DND-41 (cell line): ENCODE measurements at regions not wholly inside any gene's neighbourhood (a gene's known extent, or its start where the extent isn't known, plus 50 kb on each side); places are given as distances from the start of the nearest gene placed in this dataset.

ENCODE experiments used
- ATAC-seq: fragments of 200-7000 bp; cut with Tn5 transposase; 3 replicates; pipeline ENCODE4 v1.9.1; 2021; ENCODE audit warnings: low read depth; ENCODE audit not compliant: insufficient read depth
- DNase-seq: peaks from one replicate; pipeline ENCODE4 v3.0.0-alpha.2; 2020
- H2AFZ ChIP-seq: 2 replicates; pipeline ENCODE4 v1.6.0; 2012; ENCODE audit warnings: low read depth, low read length
- H3K27ac ChIP-seq: 2 replicates; pipeline ENCODE4 v1.5.1; 2012; ENCODE audit warnings: low read length, inconsistent platforms
- H3K27me3 ChIP-seq: fragments of 200-600 bp; sonication (generic); 2 replicates; pipeline ENCODE4 v1.6.0; 2012; ENCODE audit warnings: low read length, mild to moderate bottlenecking, inconsistent platforms; ENCODE audit not compliant: insufficient read depth, poor library complexity
- H3K36me3 ChIP-seq: 2 replicates; pipeline ENCODE4 v1.5.1; 2012; ENCODE audit warnings: low read length, inconsistent platforms; ENCODE audit not compliant: insufficient read depth
- H3K4me1 ChIP-seq: 2 replicates; pipeline ENCODE4 v1.5.1; 2012; ENCODE audit warnings: mild to moderate bottlenecking, low read length; ENCODE audit not compliant: insufficient read depth
- H3K4me2 ChIP-seq: 2 replicates; pipeline ENCODE4 v1.6.0; 2012; ENCODE audit warnings: mild to moderate bottlenecking, moderate library complexity, low read length, inconsistent platforms; ENCODE audit not compliant: insufficient read depth
- H3K4me3 ChIP-seq, 2 experiments: fragments of 200-600 bp in 1 of 2; shearing (Covaris generic) in 1 of 2; 2 replicates each; pipeline ENCODE4 v1.5.1; 2012 to 2016; ENCODE audit warnings: inconsistent platforms in 2 of 2, low read length in 2 of 2, mild to moderate bottlenecking in 2 of 2, low read depth in 1 of 2, moderate library complexity in 1 of 2
- H3K79me2 ChIP-seq: 2 replicates; pipeline ENCODE4 v1.6.0; 2012; ENCODE audit warnings: low read length, inconsistent platforms; ENCODE audit not compliant: insufficient read depth
- H3K9ac ChIP-seq: 2 replicates; pipeline ENCODE4 v1.6.0; 2012; ENCODE audit warnings: low read depth, mild to moderate bottlenecking, inconsistent platforms, low read length, moderate library complexity
- H3K9me3 ChIP-seq: 2 replicates; pipeline ENCODE4 v1.5.1; 2012; ENCODE audit warnings: low read length, moderate library complexity, mild to moderate bottlenecking, inconsistent platforms; ENCODE audit not compliant: insufficient read depth, severe bottlenecking
- H4K20me1 ChIP-seq: 2 replicates; pipeline ENCODE4 v1.6.0; 2012; ENCODE audit warnings: low read length; ENCODE audit not compliant: insufficient read depth
- EZH2 ChIP-seq: IDR thresholded peaks from 3 replicates; pipeline ENCODE4 v1.6.1; 2012; ENCODE audit warnings: borderline replicate concordance, low read depth, mild to moderate bottlenecking, moderate library complexity, low read length, inconsistent platforms; ENCODE audit not compliant: severe bottlenecking
- TF ChIP-seq, protein P1 (sequence below): IDR thresholded peaks from 2 replicates; pipeline ENCODE4 v1.5.1; 2012; ENCODE audit warnings: borderline replicate concordance, low read length, moderate library complexity, mild to moderate bottlenecking; ENCODE audit not compliant: poor library complexity, severe bottlenecking; ENCODE audit errors: extremely low read depth

GRCh38 chr4:144456196-144456595 lies 189.8 kb upstream of the HHIP start:
- H3K4me3 ChIP-seq, result no peak overlapping the region
- no peak overlapping the region for H3K27ac ChIP-seq
- no peak overlapping the region for H3K9ac ChIP-seq
- no peak for TF ChIP-seq EZH2
- TF ChIP-seq, protein P1, sequence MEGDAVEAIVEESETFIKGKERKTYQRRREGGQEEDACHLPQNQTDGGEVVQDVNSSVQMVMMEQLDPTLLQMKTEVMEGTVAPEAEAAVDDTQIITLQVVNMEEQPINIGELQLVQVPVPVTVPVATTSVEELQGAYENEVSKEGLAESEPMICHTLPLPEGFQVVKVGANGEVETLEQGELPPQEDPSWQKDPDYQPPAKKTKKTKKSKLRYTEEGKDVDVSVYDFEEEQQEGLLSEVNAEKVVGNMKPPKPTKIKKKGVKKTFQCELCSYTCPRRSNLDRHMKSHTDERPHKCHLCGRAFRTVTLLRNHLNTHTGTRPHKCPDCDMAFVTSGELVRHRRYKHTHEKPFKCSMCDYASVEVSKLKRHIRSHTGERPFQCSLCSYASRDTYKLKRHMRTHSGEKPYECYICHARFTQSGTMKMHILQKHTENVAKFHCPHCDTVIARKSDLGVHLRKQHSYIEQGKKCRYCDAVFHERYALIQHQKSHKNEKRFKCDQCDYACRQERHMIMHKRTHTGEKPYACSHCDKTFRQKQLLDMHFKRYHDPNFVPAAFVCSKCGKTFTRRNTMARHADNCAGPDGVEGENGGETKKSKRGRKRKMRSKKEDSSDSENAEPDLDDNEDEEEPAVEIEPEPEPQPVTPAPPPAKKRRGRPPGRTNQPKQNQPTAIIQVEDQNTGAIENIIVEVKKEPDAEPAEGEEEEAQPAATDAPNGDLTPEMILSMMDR, result no peak
- H2AFZ ChIP-seq, result no peak overlapping the region
- no peaks in the 10 kb centered on the region for H4K20me1 ChIP-seq
- no peak for ATAC-seq
- no peaks in the 10 kb centered on the region for H3K36me3 ChIP-seq
- no peaks in the 10 kb centered on the region for H3K9me3 ChIP-seq
- no peaks in the 10 kb centered on the region for H3K4me1 ChIP-seq
- no peak for DNase-seq
- H3K27me3 ChIP-seq, result no peaks in the 10 kb centered on the region
- no peak overlapping the region for H3K4me2 ChIP-seq
- no peaks in the 10 kb centered on the region for H3K79me2 ChIP-seq

GRCh38 chr4:144461906-144462305 lies 184.1 kb upstream of the HHIP start:
- ATAC-seq (no peak), DNase-seq (no peak)
- H3K4me2 ChIP-seq, result no peak overlapping the region
- no peaks in the 10 kb centered on the region for H4K20me1 ChIP-seq
- TF ChIP-seq, protein P1, result no peak
- TF ChIP-seq EZH2, result no peak
- H3K36me3 ChIP-seq, result no peaks in the 10 kb centered on the region
- H3K4me1 ChIP-seq, result no peaks in the 10 kb centered on the region
- no peak overlapping the region for H3K27ac ChIP-seq
- H3K27me3 ChIP-seq, result no peaks in the 10 kb centered on the region
- no peak overlapping the region for H3K4me3 ChIP-seq
- H3K79me2 ChIP-seq, result no peaks in the 10 kb centered on the region
- no peak overlapping the region for H2AFZ ChIP-seq
- H3K9ac ChIP-seq, result no peak overlapping the region
- H3K9me3 ChIP-seq, result no peaks in the 10 kb centered on the region

- no peaks in the 10 kb centered on the region for H3K36me3 ChIP-seq
- H4K20me1 ChIP-seq, result no peaks in the 10 kb centered on the region
- no peak overlapping the region for H3K4me2 ChIP-seq
- no peak overlapping the region for H3K9ac ChIP-seq
- no peaks in the 10 kb centered on the region for H3K9me3 ChIP-seq
- no peaks in the 10 kb centered on the region for H3K79me2 ChIP-seq
- DNase-seq, result no peak
- H3K4me3 ChIP-seq, result no peak overlapping the region
- no peak for ATAC-seq
- no peak for TF ChIP-seq EZH2
- TF ChIP-seq, protein P1, result no peak
- no peak overlapping the region for H3K27ac ChIP-seq
- no peaks in the 10 kb centered on the region for H3K27me3 ChIP-seq
- H2AFZ ChIP-seq, result no peak overlapping the region
- no peaks in the 10 kb centered on the region for H3K4me1 ChIP-seq
Measured at GRCh38 chr4:144463236-144463635, 182.7 kb upstream of the HHIP start.

DNA sequence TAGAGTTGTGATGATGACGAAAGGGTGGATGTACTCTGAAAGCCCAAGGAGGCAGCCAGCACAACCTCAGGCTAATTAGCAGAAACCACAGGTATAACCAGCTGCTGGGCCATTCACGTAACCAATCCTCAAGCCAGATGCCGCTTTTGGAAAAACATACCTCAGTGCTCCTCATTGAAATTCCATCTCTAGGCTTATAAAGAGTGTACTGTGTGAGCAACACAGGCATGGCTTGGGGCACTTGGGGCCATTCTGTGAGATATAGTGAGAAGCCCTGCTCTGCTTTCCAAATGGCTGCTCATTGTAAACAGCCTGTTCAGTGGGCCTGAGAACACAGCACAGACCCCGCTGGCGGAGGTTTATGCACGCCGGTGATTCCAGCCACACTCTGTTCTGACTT lies 182.1 kb upstream of the HHIP start:
- no peaks in the 10 kb centered on the region for H3K79me2 ChIP-seq
- no peak overlapping the region for H3K4me2 ChIP-seq
- TF ChIP-seq EZH2, result no peak
- TF ChIP-seq, protein P1, result no peak
- H2AFZ ChIP-seq, result no peak overlapping the region
- no peaks in the 10 kb centered on the region for H3K27me3 ChIP-seq
- H3K9me3 ChIP-seq, result no peaks in the 10 kb centered on the region
- no peak overlapping the region for H3K9ac ChIP-seq
- H3K27ac ChIP-seq, result no peak overlapping the region
- no peak overlapping the region for H3K4me3 ChIP-seq
- DNase-seq (no peak), ATAC-seq (no peak)
- H4K20me1 ChIP-seq, result no peaks in the 10 kb centered on the region
- H3K36me3 ChIP-seq, result no peaks in the 10 kb centered on the region
- H3K4me1 ChIP-seq, result no peaks in the 10 kb centered on the region
